DMS153 treated with DMSO at 0.1 percent for 48 hours (cell line): ENCODE measurements at regions not wholly inside any gene's neighbourhood (a gene's known extent, or its start where the extent isn't known, plus 50 kb on each side); places are given as distances from the start of the nearest gene placed in this dataset.

Experiments
- DNase-seq: peaks from one replicate; lab custom pipeline; 2025; ENCODE audit not compliant: unreplicated experiment; lab: John Stamatoyannopoulos, UW

DNA sequence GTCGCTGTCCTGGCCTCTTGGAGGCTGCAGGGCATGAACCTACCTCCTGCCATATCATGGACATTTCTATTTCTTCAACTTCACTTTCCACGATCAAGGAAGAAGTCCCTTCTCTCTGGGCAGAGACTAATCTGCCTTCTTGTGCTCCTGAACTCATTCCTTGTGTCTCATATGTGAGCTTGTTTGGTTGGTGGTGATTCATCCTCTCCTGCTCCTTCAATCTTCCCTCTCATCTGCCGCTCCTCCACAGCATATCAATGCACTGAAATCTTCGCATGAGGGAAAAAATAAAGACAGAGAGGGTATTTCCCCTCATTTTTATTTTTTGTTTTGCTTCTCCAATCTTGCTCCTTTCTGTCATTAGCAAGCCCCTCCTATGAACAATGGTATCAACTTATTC, 571.7 kb upstream of the GOT2 start:
- no peak for DNase-seq

GRCh38 chr16:59296888-59297287, 562.8 kb upstream of the GOT2 start:
- no peak for DNase-seq

GRCh38 chr16:59295993-59296736, 562.0 kb upstream of the GOT2 start:
- DNase-seq, result no peak

- DNase-seq, result no peak
Measured at GRCh38 chr16:59295474-59295873, 561.4 kb upstream of the GOT2 start.

DNA sequence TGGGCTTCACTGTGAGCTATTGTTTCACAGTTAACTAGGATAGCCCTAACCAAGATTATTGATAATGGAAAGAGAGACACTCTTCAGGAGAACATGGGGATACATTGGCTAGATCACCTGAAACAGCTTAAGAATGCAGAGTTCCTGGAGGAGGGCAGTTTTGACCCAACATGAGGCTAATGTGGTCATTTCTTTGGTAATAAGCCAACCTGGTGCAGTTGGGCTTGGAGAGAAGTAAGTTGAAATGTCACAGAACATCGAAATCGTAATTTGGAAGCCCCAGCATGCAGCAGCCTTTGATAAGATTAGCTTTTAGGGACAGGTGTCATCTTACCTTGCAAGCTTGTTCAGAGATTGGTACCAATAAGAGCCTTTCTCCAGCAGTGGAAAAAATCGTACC, 556.6 kb upstream of the GOT2 start:
- no peak for DNase-seq

- no peak for DNase-seq
Measured at GRCh38 chr16:59289151-59289550, 555.0 kb upstream of the GOT2 start.

- no peak for DNase-seq
Measured at GRCh38 chr16:59274141-59274540, 540.0 kb upstream of the GOT2 start.

- no peak for DNase-seq
Measured at GRCh38 chr16:59263955-59264354, 529.8 kb upstream of the GOT2 start.

DNA sequence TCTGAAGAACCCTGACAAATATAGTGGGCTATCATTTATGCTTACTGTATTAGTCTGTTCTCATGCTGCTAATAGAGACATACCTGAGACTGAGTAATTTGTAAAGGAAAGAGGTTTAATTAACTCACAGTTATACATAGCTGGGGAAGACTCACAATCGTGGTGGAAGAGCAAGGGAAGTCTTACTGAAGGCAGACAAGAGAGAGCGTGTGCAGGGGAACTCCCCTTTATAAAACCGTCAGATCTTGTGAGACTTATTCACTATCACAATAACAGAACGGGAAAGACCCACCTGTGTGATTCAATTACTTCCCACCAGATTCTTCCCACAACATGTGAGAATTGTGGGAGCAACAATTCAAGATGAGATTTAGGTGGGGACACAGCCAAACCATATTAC, 526.8 kb upstream of the GOT2 start:
- DNase-seq, result no peak

GRCh38 chr16:59259950-59260319, 525.8 kb upstream of the GOT2 start:
- DNase-seq, result no peak

DNA sequence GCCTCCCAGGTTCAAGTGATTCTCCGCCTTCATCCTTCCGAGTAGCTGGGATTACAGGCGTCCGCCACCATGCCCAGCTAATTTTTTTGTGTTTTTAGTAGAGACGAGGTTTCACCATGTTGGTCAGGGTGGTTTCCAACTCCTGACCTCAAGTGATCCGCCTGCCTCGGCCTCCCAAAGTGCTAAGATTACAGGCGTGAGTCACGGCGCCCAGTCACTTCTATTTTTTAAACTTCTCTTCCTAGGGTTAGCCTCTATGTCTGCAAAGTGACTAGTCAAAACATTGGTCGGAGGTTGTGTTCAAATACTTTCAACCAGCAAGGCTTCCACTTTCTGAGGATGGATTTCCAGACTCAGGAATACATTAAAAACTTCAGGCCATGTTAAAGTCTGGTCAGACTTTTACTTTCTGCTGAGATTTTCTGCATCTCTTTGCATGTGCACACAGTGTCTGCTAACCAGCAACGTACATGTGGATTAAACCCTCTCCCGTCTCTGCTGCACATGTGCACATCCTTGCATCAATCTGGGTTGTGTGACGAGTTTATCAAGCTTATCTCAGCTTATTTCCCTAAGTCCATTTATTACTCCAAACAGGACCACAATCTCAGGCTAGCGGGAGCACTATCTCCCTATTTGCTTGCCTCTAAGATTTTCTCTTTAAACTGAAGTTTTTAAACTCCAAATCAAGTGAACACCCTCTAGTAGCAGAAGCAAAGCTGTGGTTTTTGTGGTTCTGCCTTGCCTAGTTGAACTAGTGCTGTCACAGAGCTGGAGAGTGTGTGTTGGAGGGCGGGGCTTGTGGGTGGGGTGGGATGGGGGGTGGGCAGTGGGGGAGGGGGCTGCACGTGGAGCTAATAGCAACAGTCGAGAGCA, 525.2 kb upstream of the GOT2 start:
- no peak for DNase-seq

DNA sequence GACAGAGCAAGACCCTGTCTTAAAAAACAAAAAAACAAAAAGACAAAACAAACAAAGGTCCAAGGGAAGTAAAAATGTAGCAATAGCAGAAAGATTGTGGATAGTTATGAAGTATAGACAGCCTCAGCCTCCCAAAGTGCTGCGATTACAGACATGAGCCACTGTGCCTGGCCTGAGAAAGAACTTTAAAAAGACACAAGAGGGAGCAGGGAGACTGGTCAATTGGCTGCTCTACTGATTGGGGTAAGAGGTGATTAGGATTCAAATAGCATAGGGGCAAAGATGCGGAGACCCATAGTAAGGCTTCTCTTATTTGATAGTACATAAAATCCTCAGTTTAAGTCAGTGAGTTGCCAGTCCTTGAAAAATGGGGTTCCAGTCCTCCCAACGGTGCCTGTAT, 518.2 kb upstream of the GOT2 start:
- no peak for DNase-seq

GRCh38 chr16:59249011-59249410, 514.9 kb upstream of the GOT2 start:
- no peak for DNase-seq

GRCh38 chr16:59242556-59242955, 508.4 kb upstream of the GOT2 start:
- no peak for DNase-seq

DNA sequence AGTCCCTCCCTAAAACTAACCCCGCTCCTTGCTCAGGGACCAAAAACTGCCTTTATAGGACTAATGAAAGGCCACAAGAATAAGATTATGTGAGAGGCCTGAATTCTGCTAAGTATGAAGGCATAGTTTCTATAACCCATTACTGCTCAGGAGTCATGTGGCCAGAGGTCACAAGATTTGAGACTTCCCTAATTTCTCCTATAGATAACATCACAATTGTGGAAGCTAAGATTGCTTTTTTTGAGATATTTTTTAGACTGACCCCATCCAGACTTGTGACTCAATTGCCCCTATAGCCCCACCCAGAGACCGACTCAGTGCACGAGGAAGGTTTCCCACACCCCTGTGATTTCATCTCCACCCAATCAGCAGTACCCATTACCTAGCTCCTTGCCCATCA, 504.1 kb upstream of the GOT2 start:
- DNase-seq, result no peak

DNA sequence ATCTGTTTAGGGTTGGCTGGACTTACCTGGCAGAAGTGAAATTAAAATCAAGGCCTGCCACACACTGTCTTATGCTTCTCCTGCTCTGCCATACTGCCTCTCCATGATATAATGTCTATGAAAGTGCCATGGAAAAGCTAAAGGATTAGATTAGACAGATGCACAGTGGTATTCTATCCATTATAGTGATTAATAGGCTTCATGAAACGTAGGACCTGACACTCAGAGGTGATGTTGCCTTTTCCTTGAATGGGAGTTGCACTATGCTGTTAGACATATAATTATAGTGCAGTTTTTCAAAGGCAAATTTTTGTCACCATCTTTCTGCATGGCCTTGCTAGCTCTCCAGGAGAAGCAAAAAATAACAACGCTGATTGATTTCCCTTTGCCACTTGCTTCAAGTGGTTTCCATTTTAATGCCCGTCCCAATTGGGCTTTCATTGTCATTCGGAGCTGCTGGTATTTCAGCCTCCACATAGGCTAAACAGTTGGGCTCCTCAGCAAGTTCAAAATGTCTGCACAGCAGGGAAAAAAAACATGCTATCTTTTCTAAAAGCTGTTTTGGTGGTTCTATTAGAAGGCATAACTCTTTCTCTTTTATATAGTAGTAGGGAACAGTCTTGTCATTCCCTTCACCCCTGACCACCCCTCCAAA, 502.8 kb upstream of the GOT2 start:
- no peak for DNase-seq

- DNase-seq, result no peak
Measured at GRCh38 chr16:59224401-59224800, 490.3 kb upstream of the GOT2 start.

DNA sequence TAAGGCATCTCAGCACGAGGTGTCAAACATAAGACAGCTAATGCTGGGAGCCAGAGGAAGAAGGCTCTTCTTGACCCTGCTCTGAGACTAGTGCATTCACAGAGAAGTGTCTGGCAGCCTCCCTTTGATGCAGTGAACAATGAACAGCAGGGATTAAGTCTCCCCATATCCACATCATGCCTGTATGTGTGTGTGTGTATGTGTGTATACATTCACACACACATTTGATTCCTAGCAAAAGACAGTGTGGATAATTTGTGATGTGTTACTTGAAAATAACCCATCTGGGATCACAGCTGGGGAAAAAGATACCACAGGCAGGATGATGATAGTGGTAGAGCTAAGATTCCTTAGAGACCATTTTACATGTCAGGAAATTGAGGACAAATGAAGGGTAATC, 485.9 kb upstream of the GOT2 start:
- DNase-seq, result no peak

DNA sequence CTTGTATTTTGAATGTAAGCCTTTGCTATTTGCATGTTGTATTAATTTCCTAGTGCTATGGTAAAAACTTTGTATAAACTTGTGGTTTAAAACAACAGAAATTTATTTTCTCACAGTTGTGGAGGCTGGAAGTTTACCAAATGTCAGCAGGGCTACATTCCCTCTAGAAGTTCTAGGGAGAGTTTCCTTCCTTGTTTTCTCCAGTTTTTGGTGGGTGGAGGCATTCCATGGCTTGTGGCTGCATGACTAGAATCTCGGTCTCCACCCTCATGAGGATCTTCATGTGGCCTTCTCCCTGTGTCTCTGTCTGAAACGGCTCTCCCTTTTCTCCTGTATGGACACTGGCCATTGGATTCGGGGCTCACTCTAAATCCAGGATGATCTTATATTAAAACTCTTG, 482.2 kb upstream of the GOT2 start:
- DNase-seq, result no peak

DNA sequence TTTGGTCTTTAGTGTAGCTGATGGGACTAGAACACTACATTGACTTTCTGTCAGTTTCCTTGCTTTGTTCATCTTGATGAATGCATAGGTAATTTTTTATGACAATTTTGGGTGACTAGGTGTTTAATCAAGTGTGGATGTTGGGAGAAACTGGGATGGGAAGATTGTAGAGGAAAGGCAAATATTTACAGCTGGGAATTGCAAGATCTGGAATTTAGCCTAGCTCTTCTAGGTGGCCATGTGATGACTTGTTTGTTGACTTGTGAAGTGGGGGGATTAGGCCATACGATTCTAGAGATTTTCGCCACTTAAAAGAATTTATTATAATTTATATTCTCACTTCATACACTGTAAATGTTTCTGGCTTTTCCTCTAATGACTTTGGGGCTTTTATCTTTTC, 480.3 kb upstream of the GOT2 start:
- no peak for DNase-seq

DNA sequence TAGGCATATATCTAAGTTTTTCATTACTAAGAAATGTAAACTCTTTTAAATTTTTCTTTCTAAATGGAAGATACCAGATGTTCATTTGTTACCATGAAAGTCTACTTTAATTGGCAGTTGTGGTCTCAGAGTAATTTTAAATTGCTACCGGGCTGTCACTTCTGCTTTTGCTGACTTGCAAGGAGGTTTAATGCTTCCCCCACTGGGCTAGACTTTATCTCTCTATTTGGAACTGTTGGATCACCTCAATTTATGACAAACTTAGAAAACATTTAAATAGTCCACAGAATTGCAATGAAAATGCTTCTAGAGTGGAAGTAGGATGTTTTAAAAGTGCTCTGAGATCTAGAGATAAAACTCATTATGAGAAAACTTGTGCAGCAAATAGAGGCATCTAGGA, 479.8 kb upstream of the GOT2 start:
- no peak for DNase-seq

DNA sequence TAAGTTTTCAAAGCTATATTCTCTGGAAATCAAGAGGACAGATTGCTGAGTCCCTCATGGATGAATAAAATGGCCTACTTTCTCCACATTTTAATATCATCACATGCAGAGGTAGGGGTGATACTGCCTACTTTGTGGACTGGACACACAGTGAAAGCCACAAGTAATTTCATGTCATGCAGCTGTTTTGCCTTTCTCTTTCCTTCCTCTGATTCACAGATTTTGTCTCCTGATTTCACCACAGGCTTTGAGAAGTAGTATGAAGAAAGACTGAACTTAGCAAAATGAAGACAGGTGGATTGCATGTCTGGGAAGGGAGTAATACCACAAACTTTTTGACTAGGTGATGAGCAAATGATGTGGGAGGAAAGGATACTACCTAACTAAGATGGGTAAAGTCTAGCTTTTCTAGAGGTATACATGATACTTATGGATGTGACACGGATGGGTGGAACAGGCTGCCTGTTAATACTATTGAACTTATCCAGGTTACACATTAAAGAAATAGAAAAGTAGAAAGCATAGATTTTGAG, 478.4 kb upstream of the GOT2 start:
- no peak for DNase-seq
